Stimulated activated CD4-positive, alpha-beta T cell treated with anti-CD3 and anti-CD28 coated beads, Interleukin-12 subunit alpha, Interleukin-12 subunit beta, amount 100 ng/mL, for 48 hours (primary cell): ENCODE measurements at regions not wholly inside any gene's neighbourhood (a gene's known extent, or its start where the extent isn't known, plus 50 kb on each side); places are given as distances from the start of the nearest gene placed in this dataset.
"Not testable (repeated sequence)": the region's sequence is repeated elsewhere in the genome, so short reads cannot be mapped to it uniquely, and the experiment has no call there.

ENCODE experiments used
- DNase-seq, 3 donors: peaks; one replicate each; pipeline ENCODE4 v3.0.0-alpha.2; 2020; ENCODE audit warnings: low read depth in 2 of 3, low spot score in 1 of 3

DNA sequence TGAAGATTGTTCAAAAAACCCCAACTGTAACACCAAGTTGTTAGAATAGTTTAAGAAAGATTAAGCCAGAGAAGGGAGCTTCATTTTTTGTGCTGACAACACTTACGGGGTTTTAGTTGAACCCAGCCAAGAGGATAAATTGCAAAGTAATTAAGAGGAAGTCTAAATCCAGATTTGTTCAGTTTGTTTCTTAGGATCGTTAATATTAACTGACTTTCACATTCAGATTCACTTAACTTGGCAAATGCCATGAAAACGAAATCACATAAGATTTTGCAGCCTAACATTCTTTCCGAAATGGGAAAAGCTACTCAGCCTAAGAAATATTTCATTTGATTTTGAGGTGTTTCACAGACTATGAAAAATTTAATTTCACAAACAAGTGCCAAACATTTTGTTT lies 511.3 kb downstream of the TRIML1 start:
- DNase-seq, result no peak

DNA sequence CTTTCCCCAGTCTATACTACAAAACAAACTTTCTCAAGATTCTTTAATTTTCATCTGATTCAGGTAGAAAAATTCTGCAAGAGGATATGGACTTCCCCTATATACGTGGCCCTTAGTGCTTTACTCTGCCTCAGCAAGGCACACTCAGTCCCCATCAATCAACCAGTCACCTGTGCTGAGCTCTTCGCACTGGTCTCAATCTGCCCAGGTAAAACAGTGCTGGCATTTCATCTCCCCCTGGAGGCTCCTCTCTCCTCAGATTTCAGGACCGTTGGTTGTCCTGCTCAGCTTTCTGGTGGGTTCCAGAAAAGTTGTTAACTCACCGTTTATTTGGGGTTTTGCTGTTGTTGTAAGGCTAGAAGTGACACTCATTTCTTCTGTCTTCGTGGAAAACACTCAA lies 518.1 kb downstream of the TRIML1 start:
- DNase-seq, result no peak

DNA sequence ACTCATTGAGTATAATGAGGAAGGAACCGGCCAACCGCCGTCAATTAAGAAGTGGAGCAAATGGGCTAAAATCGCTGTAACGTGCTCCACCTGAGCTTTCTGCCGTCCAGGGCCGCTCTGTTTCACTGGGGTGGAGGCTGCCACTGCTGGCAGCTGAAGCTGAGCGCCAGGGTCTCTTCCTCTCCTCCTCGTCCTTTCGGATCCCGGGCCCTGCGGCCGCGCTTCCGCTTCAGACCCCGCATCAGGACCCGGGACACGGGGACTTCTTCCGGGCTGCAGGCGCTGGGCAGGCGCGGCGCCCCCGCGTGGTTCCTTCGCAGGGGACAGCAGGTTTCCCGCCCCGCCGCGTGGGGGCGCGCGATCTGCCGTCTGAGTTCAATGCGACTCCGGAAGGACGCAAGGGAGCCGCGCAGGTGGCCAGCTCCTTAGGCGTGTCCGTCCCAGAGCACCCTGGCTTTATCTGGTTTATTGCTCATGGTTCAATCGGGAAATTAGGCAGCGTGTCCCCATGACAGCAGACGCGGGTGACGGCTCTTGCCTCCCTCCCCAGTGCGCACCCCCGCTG lies 519.8 kb downstream of the TRIML1 start:
- no peak for DNase-seq

DNA sequence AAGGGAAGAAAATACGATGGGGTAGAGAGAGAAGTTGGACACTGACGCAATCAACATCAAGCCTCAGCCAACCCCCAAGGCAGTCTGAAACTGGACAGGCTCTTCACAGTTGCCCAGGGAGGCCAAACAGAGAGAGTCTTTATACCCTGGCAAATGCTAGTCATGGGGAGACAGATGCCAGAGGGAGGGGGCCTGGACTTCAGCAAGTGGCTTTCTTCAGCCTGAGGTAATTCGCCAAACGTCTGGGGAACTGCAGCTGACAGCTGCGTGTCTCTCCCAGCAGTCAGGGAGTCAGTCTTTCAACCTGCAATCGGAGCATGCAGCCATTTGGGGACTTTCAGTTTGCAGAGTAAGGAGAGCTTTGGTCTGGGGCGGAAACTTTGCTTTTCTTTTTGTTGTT lies 521.6 kb downstream of the TRIML1 start:
- no peak for DNase-seq

DNA sequence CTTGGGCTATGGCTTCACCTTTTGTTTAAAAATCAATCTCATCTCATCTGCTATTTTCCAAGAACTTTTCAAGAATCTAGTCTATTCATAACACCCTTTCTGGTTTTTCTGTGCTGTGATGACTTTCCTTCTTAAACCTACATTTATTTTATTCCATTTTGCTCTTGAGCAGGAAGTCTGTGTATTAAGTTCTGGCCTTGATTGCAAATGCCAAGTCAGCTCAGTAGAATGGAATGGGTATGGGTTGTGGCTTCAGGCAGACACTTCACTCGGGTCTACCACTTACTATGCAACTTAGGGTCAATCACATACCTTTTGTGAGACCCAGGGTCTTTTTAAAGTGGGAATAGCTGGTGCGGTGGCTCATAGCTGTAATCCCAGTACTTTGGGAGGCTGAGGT lies 522.3 kb downstream of the TRIML1 start:
- no peak for DNase-seq

DNA sequence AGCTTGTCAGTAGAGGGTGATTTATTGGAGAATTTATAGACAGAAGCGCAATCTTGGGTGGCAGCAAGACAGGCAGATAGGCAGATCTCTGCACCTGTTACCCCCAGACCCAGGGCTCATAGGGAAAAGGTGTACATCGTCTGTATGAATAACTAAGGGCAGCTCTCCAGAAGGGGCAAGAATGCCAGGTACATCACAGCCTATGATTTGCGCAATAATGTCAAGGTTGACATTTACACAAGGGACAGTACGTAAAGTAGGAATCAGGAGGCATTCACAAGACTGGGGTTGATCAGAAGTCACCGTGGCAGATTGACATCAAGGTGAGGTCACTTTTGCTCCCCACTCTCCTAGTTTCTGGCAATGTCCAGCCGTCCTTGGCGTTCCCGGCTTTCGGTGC lies 524.1 kb downstream of the TRIML1 start:
- no peak for DNase-seq

DNA sequence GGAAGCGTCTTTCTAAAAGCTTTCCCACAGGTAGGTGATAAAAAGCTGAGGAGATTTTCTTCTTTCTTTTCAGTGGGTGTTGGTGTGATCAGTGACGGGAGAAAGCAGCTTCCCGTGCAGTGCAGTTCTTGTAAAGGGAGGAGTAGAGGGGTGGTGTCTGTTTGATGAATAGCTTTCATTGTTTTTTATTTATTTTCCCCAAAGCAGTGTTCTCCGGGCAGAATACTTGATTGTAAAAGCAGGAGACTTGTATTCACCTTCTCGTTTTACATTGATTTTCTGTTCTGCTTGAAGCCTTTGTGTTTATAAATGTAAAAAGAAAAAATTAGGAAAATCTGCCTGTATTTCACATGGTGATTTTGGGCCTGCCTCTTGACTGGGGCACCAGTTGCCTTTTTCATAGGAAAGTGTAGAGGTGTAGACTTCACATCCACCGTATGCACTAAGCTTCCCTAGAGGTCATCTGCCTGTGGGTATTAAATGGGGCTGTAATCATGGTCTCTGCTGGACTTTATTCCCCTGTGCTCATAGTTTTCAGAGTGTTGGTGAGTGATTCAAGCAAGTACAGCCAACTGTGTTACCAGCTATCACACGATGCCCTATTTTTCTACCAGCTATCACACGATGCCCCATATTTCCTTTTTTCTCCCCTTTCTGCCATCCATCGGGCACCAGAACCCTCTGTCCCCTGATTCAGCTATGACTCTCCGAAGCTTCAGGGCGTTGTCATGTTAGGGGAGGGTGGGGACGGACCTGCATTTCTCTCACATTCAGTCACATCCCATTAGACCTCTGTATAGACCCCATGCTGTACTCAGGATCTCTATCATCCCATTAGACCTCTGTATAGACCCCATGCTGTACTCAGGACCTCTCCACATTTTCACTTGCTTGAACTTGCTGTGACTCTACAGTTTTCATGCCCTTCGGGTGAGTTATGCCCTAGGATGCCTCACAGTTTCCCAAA lies 526.5 kb downstream of the TRIML1 start:
- DNase-seq, result no peak

DNA sequence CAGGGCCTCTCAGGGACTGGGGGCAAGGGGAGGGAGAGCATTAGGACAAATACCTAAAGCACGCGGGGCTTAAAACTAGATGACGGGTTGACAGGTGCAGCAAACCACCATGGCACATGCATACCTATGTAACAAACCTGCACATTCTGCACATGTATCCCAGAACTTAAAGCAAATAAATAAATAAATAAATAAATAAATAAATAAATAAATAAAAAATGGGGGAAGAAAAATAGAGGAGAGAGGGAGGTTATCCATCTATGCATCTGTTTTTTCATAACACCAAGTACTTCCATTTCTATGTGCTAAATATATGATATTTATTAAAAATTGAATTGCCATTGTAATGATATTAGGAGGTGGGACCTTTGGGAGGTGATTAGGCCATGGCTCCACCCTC lies 539.5 kb downstream of the TRIML1 start:
- not testable (repeated sequence) for DNase-seq

DNA sequence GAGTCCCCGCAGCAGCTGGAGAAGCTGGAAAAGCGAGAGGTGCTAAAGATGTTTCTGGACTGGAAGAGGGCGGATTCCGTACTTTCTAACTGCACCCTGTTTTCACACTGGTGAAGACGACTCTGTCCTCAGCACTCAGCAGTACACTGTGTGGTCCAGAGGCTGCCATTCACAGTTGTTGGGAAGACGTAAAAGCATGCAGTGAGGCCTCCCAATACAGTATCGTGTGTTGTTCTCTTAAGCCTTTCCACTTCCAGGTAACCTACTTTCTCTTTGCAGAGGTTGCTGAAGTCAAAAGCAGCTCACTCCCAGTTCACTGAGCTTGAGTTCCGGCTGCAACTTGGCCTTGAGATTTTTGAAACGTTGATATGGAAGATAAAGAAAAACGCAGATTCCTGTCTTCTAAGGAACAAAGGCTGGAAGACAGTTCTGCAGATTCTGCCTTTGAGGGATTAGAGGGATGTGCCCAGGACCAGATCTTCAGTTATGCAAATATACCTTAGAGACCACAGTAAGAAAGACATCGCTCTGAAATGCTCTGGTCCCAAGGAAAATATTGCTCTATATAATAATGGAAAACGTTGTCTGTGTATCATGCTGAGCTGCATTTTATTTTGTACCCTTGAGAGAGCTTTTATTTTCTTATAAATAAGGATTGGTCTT lies 540.9 kb downstream of the TRIML1 start:
- no peak for DNase-seq

DNA sequence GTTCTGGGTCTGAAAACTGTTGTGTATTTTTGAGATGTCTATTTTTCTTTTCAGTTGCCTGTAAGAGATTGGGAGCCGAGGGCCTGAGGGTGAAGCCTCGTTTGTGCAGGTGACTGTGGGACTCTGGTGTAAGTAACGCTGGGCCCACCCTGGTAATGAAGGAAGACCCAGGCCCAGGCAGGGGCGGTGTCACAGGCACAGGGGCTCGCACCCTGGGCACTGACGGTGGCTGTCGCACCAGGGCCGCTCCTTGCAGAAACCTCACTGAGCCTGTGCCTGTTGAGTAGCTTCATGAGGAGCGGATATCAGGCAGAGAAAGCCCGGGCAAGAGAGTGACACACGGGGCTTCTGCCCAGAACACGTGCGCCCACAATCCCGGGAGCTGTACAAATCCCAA lies 541.4 kb downstream of the TRIML1 start:
- no peak for DNase-seq

DNA sequence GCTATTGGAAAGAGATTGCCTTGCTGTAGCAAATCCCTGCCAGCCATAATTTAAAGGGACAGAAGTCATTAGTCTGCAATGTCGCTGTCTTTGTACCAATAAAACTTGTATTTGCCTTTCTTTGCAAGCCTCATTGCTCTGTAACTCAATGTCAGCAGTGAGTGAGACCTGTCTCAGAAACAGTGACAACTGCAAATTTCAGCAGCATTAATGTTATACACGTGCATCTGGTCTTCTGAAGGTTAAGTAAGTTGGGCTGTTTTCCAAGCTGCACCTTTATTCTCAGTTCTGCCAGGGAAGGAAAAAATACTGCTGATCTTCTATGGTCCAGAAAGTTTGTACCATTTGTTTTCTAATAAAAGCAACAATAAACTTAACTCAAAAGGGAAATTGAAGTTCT lies 543.1 kb downstream of the TRIML1 start:
- DNase-seq, result no peak

DNA sequence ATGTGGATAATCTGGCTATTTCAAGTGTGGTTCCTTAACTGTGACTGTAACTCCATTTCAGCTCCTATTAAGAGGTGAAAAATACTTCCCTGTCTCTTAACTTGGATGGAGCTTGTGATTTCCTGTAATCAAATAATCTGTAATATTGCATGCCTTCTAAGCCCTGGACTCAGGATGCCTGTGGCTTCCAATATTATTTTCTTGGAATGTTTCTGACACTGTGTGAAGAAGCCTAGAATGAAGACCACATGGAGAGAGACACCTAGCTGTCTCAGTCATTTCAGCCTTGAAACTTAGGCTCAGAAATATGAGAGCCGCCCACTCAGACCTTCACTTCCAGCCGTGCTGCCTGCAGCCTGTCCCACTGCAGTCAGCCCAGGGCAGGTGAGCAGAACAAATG lies 544.3 kb downstream of the TRIML1 start:
- DNase-seq, result no peak

DNA sequence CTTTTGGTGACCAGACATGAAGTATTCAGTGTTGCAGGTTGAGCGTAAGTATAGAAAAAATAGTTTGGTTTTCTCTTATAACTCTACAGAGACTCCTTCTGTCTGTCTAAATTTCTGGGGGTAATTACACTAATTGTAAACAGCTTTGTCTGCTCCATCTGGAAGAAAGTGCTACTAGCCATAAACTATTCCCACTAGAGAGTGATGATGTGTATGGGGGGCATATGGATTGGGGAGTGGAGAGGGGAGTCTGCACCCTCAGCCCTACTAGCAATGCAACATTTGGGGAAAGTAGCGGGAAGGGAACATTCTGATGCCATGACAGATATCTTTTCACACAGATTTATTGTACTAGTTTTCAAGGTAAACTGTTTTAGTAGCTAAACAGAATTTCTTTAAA lies 549.7 kb downstream of the TRIML1 start:
- DNase-seq, result no peak

DNA sequence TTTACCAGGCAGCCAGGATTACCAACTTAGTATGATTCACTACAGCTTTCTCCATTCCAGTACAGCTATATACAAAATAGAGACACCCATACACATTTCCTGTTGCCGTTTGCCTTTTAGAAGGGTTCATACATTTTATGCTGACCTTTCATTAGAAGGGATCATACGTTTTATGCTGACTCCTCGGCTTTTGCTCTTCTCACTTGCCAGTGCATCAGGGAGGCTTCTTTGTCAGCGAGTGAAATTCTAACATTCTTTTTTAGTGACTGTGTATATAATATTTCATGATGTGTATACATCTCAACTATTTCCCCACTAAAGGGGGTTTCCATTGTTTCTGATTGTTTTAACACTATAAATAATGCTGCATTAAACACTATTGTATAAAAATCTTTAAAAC lies 552.6 kb downstream of the TRIML1 start:
- no peak for DNase-seq

DNA sequence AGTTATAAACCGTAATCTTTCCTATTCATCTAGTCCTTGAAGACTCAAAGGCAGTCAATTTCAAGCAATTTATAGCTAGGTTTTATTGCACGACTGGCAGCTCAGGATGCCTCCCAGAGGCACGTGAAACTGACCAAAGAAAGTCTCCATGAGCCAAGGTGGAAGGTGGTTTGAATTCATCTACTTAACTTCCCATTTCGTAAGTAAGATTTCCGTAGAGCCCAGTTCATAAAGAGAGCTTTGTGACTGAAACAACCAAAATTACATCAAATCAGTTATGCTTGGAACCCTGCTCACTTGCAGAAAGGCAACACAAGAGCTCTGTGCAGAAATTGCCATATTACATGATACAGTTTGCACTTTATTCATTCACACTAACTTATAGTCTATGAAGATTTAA lies 556.0 kb downstream of the TRIML1 start:
- DNase-seq, result no peak

DNA sequence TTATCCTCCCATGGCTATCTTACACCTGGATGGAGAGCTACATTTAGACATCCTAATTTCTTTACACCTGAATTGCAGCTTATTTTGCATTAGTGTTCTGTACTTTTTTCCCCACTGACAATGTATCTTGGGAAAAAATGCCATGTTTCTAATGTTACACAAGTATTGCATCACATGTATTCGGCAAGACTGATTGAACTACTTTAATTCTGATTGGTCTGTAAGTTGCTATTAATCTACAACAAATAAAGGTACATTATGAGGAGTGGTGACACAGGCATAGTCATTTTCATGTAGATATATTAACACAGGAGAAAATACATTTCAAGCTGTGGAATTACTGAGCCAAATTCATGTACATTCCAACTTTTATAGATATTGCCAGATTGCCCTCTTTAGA lies 558.0 kb downstream of the TRIML1 start:
- no peak for DNase-seq

DNA sequence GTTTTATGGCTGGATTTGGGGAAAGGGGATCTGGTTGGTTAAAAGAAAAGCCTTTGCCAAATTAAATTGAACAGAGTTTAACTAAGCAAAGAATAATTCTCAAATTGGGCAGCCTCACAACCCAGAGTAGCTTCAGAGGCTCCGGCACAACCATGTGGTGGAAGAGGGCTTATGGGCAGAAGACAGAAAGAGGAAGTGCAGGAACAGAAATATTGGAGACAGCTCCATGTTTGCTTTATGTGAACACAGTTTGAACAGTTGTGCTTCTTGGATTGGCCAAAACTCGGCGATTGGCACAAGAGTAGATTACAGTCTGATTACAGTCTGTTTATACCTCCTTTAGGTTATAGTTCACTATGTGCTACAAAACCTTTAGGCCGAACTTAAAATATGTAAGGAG lies 562.7 kb downstream of the TRIML1 start:
- no peak for DNase-seq

DNA sequence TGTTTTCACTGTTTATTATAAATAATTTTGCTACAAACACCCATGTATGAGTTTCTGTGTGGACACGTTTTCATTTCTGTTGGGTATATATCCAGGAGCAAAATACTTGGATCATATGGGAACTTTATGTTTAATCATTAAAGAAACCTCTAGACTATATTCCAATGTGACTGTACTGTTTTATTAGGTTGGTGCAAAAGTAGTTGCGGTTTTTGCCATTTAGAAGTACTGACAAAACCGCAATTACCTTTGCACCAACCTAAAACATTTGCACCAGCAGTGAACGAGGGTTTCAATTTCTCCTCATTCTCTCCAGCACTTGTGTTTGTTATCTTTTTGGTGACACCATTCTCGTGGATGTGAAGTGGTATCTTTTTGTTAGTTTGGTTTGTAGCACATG lies 565.0 kb downstream of the TRIML1 start:
- no peak for DNase-seq

DNA sequence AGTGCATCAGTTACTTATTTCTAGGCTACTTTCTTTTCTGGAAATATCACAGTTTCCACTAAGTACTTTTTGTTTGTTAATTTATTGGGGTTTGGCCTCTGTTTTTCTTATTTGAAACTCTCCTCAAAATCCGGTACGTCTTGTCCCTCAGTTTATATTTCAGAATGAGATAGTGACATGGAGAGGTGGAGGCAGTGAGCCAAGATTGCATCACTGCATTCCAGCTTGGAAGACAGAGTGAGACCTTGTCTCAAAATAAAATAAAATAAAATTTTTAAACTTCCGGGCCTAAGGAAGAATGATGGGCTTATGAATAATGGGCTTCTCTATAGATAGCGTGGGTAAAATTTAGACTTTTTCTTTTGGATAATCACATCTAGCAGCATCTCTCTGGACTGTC lies 567.8 kb downstream of the TRIML1 start:
- no peak for DNase-seq

DNA sequence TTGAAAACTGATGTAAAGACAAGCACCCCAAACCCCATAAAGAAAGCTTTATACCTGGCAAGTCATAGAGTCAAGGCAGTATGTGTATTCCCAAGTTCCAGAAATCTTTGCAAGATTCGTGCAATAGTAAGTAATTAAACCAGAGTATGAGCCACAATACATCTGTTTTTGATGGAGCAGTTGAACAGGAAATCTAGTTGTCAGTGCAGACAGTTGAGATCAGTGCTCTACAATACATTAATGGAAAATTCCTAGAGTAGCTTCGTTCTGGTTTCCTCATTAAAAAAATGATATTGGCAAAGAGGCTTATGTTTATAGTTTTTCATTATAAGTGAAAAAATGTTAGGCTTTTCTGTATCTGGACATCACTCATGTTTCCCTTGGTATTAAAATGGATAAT lies 575.3 kb downstream of the TRIML1 start:
- no peak for DNase-seq

DNA sequence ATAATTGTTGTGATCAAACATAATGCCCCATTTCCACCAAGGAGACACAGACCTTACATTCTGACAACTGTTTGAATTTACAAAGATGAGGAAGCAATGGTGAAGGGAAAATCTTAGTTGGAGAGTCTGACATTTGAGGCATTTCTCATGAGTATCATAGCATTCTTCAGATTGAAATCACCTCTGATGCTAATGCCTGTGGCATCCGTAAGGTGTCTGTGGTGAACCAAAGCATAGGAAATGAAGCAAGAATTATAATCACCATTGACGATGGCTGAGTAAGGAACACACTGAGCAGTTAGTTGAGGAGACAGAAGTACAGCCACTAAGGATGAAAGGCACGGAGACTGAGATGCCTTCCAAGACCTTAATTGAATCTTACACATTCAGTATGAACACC lies 575.7 kb downstream of the TRIML1 start:
- no peak for DNase-seq

DNA sequence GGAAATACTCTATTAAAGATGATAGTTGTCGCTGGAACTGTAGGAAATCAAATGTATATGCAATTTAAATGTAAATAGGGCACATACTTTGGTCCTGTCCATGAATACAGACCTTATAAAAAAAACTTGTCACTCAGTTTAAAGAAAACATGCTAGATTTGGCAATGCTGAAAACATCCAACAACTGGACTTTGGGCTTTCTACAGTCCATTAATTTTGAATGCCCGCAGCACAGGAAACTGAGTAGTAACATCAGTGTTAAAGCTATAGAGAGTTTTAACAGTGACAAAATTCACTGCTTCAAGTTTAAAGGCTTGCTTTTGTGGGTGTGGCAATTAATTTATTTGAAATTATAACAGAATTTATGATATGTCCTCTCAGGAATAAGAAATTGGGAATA lies 578.4 kb downstream of the TRIML1 start:
- no peak for DNase-seq
